GM19193 (cell line): ENCODE measurements at regions not wholly inside any gene's neighbourhood (a gene's known extent, or its start where the extent isn't known, plus 50 kb on each side); places are given as distances from the start of the nearest gene placed in this dataset.
A peak's percentile ranks its signal among the peaks of the same experiment; 100 is the strongest.

Experiments
- POLR2A ChIP-seq: IDR thresholded peaks from 4 replicates; pipeline ENCODE4 v1.6.1; 2011; ENCODE audit not compliant: insufficient read depth, insufficient read length; ENCODE audit errors: extremely low read depth

- peak; percentile 24 for TF ChIP-seq POLR2A
Measured at GRCh38 chr1:161440312-161440894, 64.9 kb upstream of the FCGR2A start.

DNA sequence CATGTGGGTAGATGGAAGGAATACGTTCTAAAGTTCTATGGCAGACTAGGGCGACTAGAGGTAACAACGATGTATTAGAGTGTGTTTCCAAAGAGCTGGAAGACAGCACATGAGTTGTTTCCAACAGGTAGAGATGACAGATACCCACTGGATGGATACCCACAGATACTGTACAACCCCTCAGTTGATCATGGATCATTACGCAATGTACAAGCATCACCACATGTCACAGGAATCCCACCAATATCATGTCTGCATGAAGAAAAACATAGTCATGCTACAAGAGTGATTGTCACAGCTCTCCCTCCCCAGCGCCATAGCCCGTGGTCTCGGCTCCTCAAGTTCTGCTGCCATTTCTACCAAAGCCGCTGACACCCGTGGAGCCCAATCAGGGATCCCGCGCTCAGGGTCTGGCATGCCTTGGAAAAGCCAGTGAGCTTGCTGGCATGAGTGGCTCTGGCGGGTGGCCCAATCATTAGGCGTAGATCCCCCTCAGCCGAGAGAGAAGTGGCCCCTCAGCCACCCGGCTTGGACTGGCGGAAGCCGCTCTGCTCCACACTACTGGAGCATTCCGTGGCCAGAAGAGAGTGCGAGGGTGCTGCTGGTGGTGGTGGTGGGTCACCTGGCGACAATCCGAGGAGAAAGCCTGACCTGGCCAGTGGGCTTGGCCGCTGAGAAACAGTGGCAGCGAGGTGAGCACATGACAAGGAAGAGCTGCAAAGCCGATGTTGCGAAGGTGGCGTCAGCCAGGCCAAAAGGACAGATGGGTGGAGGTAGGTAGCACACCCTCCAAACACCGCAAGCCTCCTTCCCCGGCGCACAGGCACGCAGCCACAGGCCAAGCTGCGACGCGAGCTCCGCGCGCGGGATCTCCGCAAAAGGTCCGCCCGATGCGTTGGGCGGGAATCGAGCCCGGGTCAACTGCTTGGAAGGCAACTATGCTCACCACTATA, 65.7 kb upstream of the FCGR2A start:
- TF ChIP-seq POLR2A = peak; percentile 6

GRCh38 chr1:161432091-161432490, 64.4 kb upstream of the CFAP126 start:
- no peak for TF ChIP-seq POLR2A

GRCh38 chr1:161427733-161428516, 60.2 kb upstream of the CFAP126 start:
- TF ChIP-seq POLR2A = no peak

- TF ChIP-seq POLR2A = no peak
Measured at GRCh38 chr1:161421456-161421855, 53.8 kb upstream of the CFAP126 start.

DNA sequence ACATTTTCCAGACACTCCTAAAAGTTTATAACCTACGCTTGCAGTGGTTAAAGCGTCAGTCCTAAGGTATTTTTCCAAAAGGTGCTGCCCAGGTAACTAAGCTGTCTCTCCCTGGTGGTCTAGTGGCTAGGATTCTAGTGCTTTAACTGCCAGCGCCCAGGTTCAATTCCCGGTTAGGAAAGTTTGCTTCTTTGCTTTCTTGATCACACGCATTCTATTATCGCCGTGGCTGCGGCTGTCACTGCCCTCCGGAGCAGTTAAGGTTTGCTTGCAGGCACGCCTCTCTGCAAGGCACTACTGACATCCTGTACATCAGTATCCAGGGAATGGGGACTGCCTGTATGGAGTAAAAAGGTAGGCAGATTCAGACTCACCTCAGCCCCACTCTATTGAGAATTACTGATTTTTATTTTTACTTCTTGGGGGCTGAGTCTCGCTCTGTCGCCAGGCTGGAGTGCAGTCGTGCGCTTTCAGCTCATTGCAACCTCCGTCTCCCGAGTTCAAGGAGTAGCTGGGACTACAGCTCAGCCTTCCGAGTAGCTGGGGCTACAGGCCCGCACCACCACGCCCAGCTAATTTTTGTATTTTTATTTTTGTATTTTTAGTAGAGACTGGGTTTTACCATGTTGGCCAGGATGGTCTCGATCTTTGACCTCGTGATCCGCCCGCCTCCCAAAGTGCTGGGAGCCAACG, 53.2 kb upstream of the CFAP126 start:
- no peak for TF ChIP-seq POLR2A
